ENCODE measurements at regions not wholly inside any gene's neighbourhood (a gene's known extent, or its start where the extent isn't known, plus 50 kb on each side); places are given as distances from the start of the nearest gene placed in this dataset.
"Not testable (repeated sequence)": the region's sequence is repeated elsewhere in the genome, so short reads cannot be mapped to it uniquely, and the experiment has no call there.

DNA sequence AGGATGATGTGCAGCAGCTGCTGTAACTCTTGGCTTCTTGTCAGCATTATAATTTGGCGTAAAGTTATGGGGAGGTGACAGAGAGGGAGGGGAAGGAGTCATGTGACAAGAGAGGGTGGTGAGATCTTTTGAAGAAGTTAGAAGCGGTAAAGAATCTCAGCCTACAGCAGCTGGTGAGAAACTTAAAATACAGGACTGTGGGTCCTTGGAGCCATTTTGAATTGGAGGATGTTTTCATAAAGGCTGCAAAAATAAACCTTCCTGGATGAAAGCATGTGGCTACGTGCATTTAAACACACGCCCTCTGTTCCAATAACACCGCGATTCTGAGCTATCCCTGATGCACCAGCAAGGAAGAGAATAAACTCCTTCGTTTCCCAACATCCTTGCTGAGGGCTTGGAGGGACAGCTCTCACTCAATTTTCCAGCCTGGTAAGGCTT, 133.7 kb downstream of the TMEM30B start:
- 0 out of 2 replicates have a peak overlapping the region, but pooled peaks have one; percentile 77 for H3K27ac ChIP-seq (ENCODE audit: low read depth, low read length)
- H2AFZ ChIP-seq (ENCODE audit: low read length, unreplicated experiment): no peak overlapping the region
- H3K79me2 ChIP-seq (ENCODE audit: control insufficient read depth, insufficient read depth, low read length, unreplicated experiment): no peaks in the 10 kb centered on the region

DNA sequence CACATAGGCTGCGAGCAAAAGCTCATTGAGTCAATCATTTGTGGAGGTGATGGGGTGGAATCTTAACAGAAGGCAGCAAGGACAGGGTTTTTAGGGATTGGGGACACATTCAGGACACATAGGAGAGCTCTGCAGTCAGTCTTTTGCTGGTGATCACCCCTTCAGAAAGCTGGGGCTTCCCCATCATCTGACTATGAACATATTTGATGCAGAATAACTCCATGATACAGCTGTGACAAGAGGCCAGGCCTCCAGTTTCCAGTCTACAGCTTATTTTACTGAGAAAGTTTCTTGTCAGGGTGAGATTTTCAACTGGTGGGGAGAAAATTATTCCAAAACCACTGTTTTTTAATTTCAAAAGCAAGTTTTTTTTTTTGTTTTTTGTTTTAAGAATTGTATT, 134.2 kb downstream of the TMEM30B start:
- Histone ChIP-seq H3K36me3 (ENCODE audit: insufficient read depth, low read length) (peaks cover 5% of the 10 kb centered on the region; the same call in 1 of the 2 replicates), H3K27ac (ENCODE audit: low read depth, low read length) (peak overlapping the region; percentile 77), H3K4me1 (ENCODE audit: control insufficient read depth, insufficient read depth, low read length, unreplicated experiment) (peaks cover 44% of the 10 kb centered on the region), H3K4me3 (ENCODE audit: low read depth, low read length) (no peak overlapping the region), H3K79me2 (ENCODE audit: control insufficient read depth, insufficient read depth, low read length, unreplicated experiment) (no peaks in the 10 kb centered on the region), H2AFZ (ENCODE audit: low read length, unreplicated experiment) (peak overlapping the region; percentile 25), H3K27me3 (ENCODE audit: insufficient read depth, low read length) (no peaks in the 10 kb centered on the region)

More for the DNA sequence above, 133.7 kb downstream of the TMEM30B start:
- H3K4me1 ChIP-seq (ENCODE audit: control insufficient read depth, insufficient read depth, low read length, unreplicated experiment): peaks cover 49% of the 10 kb centered on the region
- no peak overlapping the region for H3K4me3 ChIP-seq (ENCODE audit: low read depth, low read length)
- H3K27me3 ChIP-seq (ENCODE audit: insufficient read depth, low read length): no peaks in the 10 kb centered on the region
- peaks cover 5% of the 10 kb centered on the region; the same call in 1 of the 2 replicates for H3K36me3 ChIP-seq (ENCODE audit: insufficient read depth, low read length)

DNA sequence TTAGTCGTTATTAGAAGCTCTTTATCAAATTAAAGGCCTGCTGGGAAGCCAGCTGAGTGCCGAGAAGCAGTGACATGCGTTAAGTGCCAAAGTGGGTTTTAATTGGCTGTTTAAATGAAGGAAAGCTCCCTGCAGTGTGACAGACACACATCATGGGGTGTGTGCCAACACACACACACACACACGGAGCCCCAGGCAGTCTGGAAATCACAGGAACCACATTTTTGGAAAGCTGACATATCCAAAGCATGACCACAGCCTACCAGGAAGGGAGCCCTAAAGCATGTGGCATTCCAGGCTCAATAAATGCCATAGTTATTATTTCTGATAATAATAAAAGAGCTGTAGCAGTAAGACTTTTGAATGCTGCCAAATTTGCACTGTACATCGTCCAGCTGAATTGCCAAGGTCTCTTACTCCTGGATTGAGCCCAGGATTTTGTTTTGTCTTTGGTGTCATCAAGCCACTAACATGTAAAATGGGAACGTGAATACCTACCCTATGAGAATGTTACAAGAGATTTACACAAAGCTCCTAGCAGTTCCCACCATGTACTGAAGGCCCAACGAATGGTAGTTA, 135.1 kb downstream of the TMEM30B start:
- Histone ChIP-seq H3K27me3 (ENCODE audit: insufficient read depth, low read length) (no peaks in the 10 kb centered on the region), H3K79me2 (ENCODE audit: control insufficient read depth, insufficient read depth, low read length, unreplicated experiment) (no peaks in the 10 kb centered on the region), H2AFZ (ENCODE audit: low read length, unreplicated experiment) (peak overlapping the region; percentile 96), H3K36me3 (ENCODE audit: insufficient read depth, low read length) (peaks cover 5% of the 10 kb centered on the region; the same call in 1 of the 2 replicates), H3K4me1 (ENCODE audit: control insufficient read depth, insufficient read depth, low read length, unreplicated experiment) (peaks cover 36% of the 10 kb centered on the region), H3K4me3 (ENCODE audit: low read depth, low read length) (no peak overlapping the region), H3K27ac (ENCODE audit: low read depth, low read length) (peak overlapping the region; percentile 77)

DNA sequence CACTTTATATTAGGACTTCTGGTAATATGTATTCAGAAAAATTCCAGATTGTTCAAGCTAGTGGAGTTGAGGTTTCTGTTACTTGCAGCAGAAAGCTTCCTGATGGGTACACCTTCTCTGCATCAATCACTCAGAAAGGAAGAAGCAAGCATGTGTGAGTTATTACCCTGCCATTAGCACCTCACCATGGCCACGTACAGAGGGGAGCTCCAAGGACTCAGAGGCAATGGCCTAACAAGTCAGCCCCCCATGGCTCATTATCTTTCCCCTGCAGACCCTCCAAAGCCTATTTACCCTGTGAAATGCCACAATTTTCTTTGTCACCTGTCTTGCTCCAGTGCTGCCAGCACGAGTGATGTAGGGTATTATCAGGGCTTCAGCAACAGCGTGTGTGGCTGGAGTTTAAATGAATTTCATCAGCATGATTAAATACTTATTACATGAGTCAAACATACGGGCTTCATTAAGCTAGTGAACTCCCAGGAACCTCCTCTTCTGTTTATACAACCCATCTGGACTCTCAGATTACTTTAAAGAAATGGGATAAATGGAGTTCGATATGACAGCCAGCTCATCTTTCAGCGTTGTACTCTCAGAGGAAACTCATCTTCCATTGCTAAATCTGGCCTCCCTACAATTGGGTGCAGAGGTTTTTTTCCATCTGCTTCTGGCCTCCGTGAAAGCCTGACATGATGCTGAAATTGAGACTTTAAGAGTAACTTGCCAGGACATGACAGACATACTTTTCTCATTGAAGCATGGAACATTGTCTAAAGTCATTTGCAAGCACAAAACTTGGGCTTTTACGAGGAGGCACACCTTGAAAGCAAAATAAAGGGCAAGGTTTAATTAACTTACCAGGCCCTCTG, 135.9 kb downstream of the TMEM30B start:
- Histone ChIP-seq H3K27ac (ENCODE audit: low read depth, low read length) (peak overlapping the region; percentile 77), H3K4me1 (ENCODE audit: control insufficient read depth, insufficient read depth, low read length, unreplicated experiment) (peaks cover 29% of the 10 kb centered on the region), H3K27me3 (ENCODE audit: insufficient read depth, low read length) (no peaks in the 10 kb centered on the region), H3K4me3 (ENCODE audit: low read depth, low read length) (no peak overlapping the region; the same call in 1 of the 2 replicates), H3K36me3 (ENCODE audit: insufficient read depth, low read length) (peaks cover 5% of the 10 kb centered on the region; the same call in 1 of the 2 replicates), H3K79me2 (ENCODE audit: control insufficient read depth, insufficient read depth, low read length, unreplicated experiment) (no peaks in the 10 kb centered on the region), H2AFZ (ENCODE audit: low read length, unreplicated experiment) (peak overlapping the region; percentile 96)

DNA sequence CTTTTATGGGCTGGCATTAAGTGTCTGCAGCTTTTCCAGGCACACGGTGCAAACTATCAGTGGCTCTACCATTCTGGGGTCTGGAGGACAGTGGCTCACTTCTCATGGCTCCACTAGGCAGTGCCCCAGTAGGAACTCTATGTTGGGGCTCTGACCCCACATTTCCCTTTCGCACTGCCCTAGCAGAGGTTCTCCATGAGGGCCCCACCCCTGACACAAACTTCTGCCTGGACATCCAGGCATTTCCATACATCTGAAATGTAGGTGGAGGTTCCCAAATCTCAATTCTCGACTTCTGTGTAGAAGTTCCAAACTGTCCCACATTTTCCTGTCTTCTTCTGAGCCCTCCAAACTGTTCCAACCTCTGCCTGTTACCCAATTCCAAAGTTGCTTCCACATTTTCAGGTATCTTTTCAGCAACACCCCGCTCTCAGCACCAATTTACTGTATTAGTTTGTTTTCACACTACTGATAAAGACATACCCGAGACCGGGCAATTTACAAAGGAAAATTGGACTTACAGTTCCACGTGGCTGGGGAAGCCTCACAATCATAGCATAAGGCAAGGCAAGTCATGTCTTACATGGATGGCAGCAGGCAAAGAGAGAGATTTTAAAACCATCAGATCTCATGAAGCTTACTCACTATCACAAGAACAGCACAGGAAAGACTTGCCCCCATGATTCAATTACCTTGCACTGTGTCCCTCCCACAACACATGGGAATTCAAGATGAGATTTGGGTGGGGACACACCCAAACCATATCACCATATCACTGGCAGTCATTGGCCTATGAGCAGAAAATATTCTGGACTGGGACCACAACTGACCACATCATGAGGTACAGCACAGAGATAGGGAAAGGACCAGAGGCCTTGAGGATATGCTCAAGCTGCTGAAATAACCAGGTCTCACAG, 136.8 kb downstream of the TMEM30B start:
- H2AFZ ChIP-seq (ENCODE audit: low read length, unreplicated experiment): not testable (repeated sequence)
- H3K27ac ChIP-seq (ENCODE audit: low read depth, low read length): peak overlapping the region; percentile 77

DNA sequence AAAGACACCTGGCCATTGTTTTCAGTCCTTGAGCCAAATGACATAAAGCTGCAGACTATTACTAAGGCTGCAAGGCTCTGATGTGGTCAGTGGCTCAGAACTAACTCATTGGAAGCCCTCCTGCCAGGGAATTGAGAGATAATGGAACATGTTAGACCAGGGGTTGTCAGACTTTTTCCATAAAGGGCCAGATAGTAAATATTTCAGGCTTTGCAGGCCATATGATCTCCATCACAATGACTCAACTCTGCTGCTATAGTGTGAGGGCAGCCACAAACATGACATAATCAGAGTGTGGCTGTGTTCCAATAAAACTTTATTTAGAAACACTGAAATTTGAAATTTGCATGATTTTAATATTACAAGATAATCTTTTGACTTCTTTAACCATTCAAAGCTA, 140.3 kb downstream of the TMEM30B start:
- H3K27ac ChIP-seq (ENCODE audit: low read depth, low read length): no peak overlapping the region
- H3K4me1 ChIP-seq (ENCODE audit: control insufficient read depth, insufficient read depth, low read length, unreplicated experiment): peaks cover 13% of the 10 kb centered on the region
- no peak overlapping the region for H2AFZ ChIP-seq (ENCODE audit: low read length, unreplicated experiment)
- H3K27me3 ChIP-seq (ENCODE audit: insufficient read depth, low read length): no peaks in the 10 kb centered on the region
- H3K4me3 ChIP-seq (ENCODE audit: low read depth, low read length): no peak overlapping the region
- H3K79me2 ChIP-seq (ENCODE audit: control insufficient read depth, insufficient read depth, low read length, unreplicated experiment): no peaks in the 10 kb centered on the region
- peaks cover 5% of the 10 kb centered on the region; the same call in 1 of the 2 replicates for H3K36me3 ChIP-seq (ENCODE audit: insufficient read depth, low read length)

More for the DNA sequence above, 136.8 kb downstream of the TMEM30B start:
- H3K4me3 ChIP-seq (ENCODE audit: low read depth, low read length); H3K36me3 ChIP-seq (ENCODE audit: insufficient read depth, low read length); H3K79me2 ChIP-seq (ENCODE audit: control insufficient read depth, insufficient read depth, low read length, unreplicated experiment); H3K27me3 ChIP-seq (ENCODE audit: insufficient read depth, low read length): not testable (repeated sequence)
- H3K4me1 ChIP-seq (ENCODE audit: control insufficient read depth, insufficient read depth, low read length, unreplicated experiment): peaks cover 25% of the 10 kb centered on the region

DNA sequence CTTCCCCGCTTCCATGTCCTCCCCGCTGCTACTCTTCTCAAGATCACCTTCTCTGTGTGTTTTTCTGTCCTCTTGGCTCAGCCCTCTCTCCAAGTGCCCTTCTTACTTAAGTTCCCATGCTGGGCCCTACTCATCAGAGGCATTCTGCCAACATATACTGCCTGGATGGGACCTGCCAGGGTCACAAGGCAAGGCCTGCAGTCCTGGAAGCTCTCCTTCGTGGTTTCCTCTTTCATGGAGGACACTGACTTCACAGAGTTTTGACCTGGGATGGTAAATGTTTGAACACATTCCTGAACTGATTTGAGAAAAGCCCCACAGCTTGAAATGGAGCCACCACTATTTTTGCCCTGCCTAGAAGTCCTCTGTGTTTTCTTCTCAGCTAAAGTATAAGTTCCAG, 140.9 kb downstream of the TMEM30B start:
- Histone ChIP-seq H2AFZ (ENCODE audit: low read length, unreplicated experiment) (no peak overlapping the region), H3K27ac (ENCODE audit: low read depth, low read length) (no peak overlapping the region)

DNA sequence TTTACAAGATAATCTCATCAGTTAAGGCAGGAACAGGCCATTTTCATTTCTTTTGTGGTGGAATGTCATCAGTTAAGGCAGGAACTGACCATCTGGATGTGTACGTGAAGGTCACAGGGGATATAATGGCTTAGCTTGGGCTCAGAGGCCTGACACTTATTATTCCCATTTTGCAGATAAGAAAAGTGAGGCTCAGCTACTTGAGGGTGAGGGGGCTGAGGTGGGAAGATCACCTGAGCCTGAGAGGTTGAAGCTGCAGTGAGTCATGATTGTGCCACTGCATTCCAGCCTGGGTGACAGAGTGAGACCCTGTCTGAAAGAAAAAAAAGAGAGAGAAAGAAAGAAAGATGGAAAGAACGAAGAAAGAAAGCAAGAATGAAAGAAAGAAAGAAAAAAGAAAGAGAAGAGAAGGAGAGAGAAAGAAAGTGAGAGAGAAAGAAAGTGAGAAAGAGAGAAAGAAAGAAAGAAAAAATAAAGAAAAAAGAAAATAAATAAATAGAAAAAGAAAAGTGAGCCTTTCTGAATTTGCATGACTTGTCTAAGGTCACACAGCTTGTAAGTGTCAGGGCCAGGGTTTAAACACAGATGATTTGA, 142.0 kb downstream of the TMEM30B start:
- H3K36me3 ChIP-seq (ENCODE audit: insufficient read depth, low read length): 0 out of 2 replicates have a peak, but pooled peaks cover 3% of the 10 kb centered on the region
- H3K79me2 ChIP-seq (ENCODE audit: control insufficient read depth, insufficient read depth, low read length, unreplicated experiment): no peaks in the 10 kb centered on the region
- H3K4me3 ChIP-seq (ENCODE audit: low read depth, low read length): no peak overlapping the region
- H3K4me1 ChIP-seq (ENCODE audit: control insufficient read depth, insufficient read depth, low read length, unreplicated experiment): no peaks in the 10 kb centered on the region
- no peak overlapping the region for H2AFZ ChIP-seq (ENCODE audit: low read length, unreplicated experiment)
- no peaks in the 10 kb centered on the region for H3K27me3 ChIP-seq (ENCODE audit: insufficient read depth, low read length)
- no peak overlapping the region for H3K27ac ChIP-seq (ENCODE audit: low read depth, low read length)

More for the DNA sequence above, 140.9 kb downstream of the TMEM30B start:
- Histone ChIP-seq H3K27me3 (ENCODE audit: insufficient read depth, low read length) (no peaks in the 10 kb centered on the region), H3K4me1 (ENCODE audit: control insufficient read depth, insufficient read depth, low read length, unreplicated experiment) (peaks cover 7% of the 10 kb centered on the region), H3K36me3 (ENCODE audit: insufficient read depth, low read length) (peaks cover 5% of the 10 kb centered on the region; the same call in 1 of the 2 replicates), H3K79me2 (ENCODE audit: control insufficient read depth, insufficient read depth, low read length, unreplicated experiment) (no peaks in the 10 kb centered on the region), H3K4me3 (ENCODE audit: low read depth, low read length) (no peak overlapping the region)

DNA sequence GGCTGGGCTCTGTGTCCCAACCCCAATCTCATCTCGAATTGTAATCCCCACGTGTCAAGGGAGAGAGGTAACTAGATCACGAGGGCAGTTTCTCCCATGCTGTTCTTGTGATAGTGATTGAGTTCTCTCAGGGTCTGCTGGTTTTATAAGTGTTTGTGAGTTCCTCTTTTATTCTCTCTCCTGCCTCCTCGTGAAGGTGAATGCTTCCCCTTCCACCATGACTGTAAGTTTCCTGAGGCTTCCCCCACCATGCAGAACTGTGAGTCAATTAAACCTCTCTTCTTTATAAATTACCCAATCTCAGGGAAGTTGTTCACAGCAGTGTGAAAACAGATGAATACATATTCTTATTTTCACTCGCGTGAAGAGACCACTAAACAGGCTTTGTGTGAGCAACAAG, 148.2 kb downstream of the TMEM30B start:
- Histone ChIP-seq H2AFZ (ENCODE audit: low read length, unreplicated experiment) (no peak overlapping the region), H3K27ac (ENCODE audit: low read depth, low read length) (no peak overlapping the region), H3K4me1 (ENCODE audit: control insufficient read depth, insufficient read depth, low read length, unreplicated experiment) (no peaks in the 10 kb centered on the region), H3K27me3 (ENCODE audit: insufficient read depth, low read length) (no peaks in the 10 kb centered on the region), H3K4me3 (ENCODE audit: low read depth, low read length) (no peak overlapping the region), H3K36me3 (ENCODE audit: insufficient read depth, low read length) (no peaks in the 10 kb centered on the region), H3K79me2 (ENCODE audit: control insufficient read depth, insufficient read depth, low read length, unreplicated experiment) (no peaks in the 10 kb centered on the region)

DNA sequence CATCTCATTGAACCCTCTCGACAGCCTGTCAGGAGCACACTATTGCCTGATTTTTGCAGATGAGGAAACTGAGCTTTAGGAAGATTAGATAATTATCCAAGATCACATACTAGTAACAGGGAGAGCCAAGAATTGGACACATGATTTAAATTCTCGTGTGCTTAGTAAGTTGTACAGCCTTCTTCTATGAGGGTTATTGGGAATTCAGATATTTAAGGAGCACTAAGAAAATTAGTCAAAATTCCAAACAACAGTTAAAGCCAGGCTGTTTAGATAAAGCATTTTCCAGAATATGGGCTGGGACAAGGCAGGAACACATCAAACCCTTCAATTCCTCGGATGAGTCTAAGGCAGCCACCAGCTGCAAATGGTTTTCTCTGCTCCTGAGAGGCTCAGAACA, 148.8 kb downstream of the TMEM30B start:
- Histone ChIP-seq H3K79me2 (ENCODE audit: control insufficient read depth, insufficient read depth, low read length, unreplicated experiment) (no peaks in the 10 kb centered on the region), H2AFZ (ENCODE audit: low read length, unreplicated experiment) (no peak overlapping the region), H3K4me1 (ENCODE audit: control insufficient read depth, insufficient read depth, low read length, unreplicated experiment) (no peaks in the 10 kb centered on the region), H3K36me3 (ENCODE audit: insufficient read depth, low read length) (no peaks in the 10 kb centered on the region), H3K27ac (ENCODE audit: low read depth, low read length) (no peak overlapping the region), H3K4me3 (ENCODE audit: low read depth, low read length) (no peak overlapping the region), H3K27me3 (ENCODE audit: insufficient read depth, low read length) (no peaks in the 10 kb centered on the region)

Measured in ACC112 (cell line).